ENCODE measurements at regions not wholly inside any gene's neighbourhood (a gene's known extent, or its start where the extent isn't known, plus 50 kb on each side); places are given as distances from the start of the nearest gene placed in this dataset.

GRCh38 chr18:67733088-67733487 is 216.6 kb upstream of the DSEL start:
- ChIA-PET CTCF (ENCODE audit: partially characterized antibody) (no interaction called here), POLR2A (ENCODE audit: partially characterized antibody) (no interaction called here)
- Mint-ChIP-seq H3K4me1 (no peaks in the 10 kb centered on the region), H3K9me3 (peaks cover 0 to 4% (median 0%) of the 10 kb centered on the region in 8 donors), H3K27ac (no peak overlapping the region), H3K27me3 (no peaks in the 10 kb centered on the region), H3K36me3 (no peaks in the 10 kb centered on the region), H3K4me3 (no peak overlapping the region)
- no peak for DNase-seq
- Histone ChIP-seq H3K9me3 (ENCODE audit: control insufficient read depth in 1 of 2, low read length in 2 of 2) (no peaks in the 10 kb centered on the region), H3K27ac (ENCODE audit: low read depth, low read length) (no peak overlapping the region), H3K36me3 (ENCODE audit: insufficient read depth, low read length) (no peaks in the 10 kb centered on the region), H3K4me3 (ENCODE audit: low read length in 2 of 2) (no peak overlapping the region), H3K27me3 (ENCODE audit: insufficient read depth, low read length) (no peaks in the 10 kb centered on the region), H3K4me1 (ENCODE audit: insufficient read depth, low read length) (no peaks in the 10 kb centered on the region)
- intact Hi-C loops (cut with micrococcal nuclease): no loop called here

- no peaks in the 10 kb centered on the region for H3K27me3 Mint-ChIP-seq
- H3K4me1 Mint-ChIP-seq: no peaks in the 10 kb centered on the region
- Histone ChIP-seq H3K4me1 (ENCODE audit: insufficient read depth, low read length) (no peaks in the 10 kb centered on the region), H3K36me3 (ENCODE audit: insufficient read depth, low read length) (no peaks in the 10 kb centered on the region), H3K27ac (ENCODE audit: low read depth, low read length) (no peak overlapping the region), H3K9me3 (ENCODE audit: control insufficient read depth in 1 of 2, low read length in 2 of 2) (no peaks in the 10 kb centered on the region), H3K4me3 (ENCODE audit: low read length in 2 of 2) (no peak overlapping the region), H3K27me3 (ENCODE audit: insufficient read depth, low read length) (no peaks in the 10 kb centered on the region)
- CTCF ChIA-PET (ENCODE audit: partially characterized antibody): no interaction called here
- no peak overlapping the region for H3K4me3 Mint-ChIP-seq
- DNase-seq: no peak
- intact Hi-C loops (cut with micrococcal nuclease): no loop called here
- POLR2A ChIA-PET (ENCODE audit: partially characterized antibody): no interaction called here
- peaks cover 0 to 4% (median under 1%) of the 10 kb centered on the region in 8 donors for H3K9me3 Mint-ChIP-seq
- no peaks in the 10 kb centered on the region for H3K36me3 Mint-ChIP-seq
- H3K27ac Mint-ChIP-seq: no peak overlapping the region
Measured at GRCh38 chr18:67731851-67732250, 215.3 kb upstream of the DSEL start.

- Mint-ChIP-seq H3K9me3 (peaks cover 0 to 7% (median 1%) of the 10 kb centered on the region in 8 donors), H3K27ac (no peak overlapping the region), H3K27me3 (no peaks in the 10 kb centered on the region), H3K36me3 (no peaks in the 10 kb centered on the region), H3K4me1 (no peaks in the 10 kb centered on the region), H3K4me3 (no peak overlapping the region)
- no peak for DNase-seq
- intact Hi-C loops (cut with micrococcal nuclease): no loop called here
- H3K4me3 ChIP-seq (ENCODE audit: low read length in 2 of 2): no peak overlapping the region
- H3K36me3 ChIP-seq (ENCODE audit: insufficient read depth, low read length): no peaks in the 10 kb centered on the region
- H3K4me1 ChIP-seq (ENCODE audit: insufficient read depth, low read length): no peaks in the 10 kb centered on the region
- CTCF ChIA-PET (ENCODE audit: partially characterized antibody): no interaction called here
- POLR2A ChIA-PET (ENCODE audit: partially characterized antibody): no interaction called here
- H3K9me3 ChIP-seq (ENCODE audit: control insufficient read depth in 1 of 2, low read length in 2 of 2): no peaks in the 10 kb centered on the region
- H3K27ac ChIP-seq (ENCODE audit: low read depth, low read length): no peak overlapping the region
- H3K27me3 ChIP-seq (ENCODE audit: insufficient read depth, low read length): no peaks in the 10 kb centered on the region
Measured at GRCh38 chr18:67730886-67731285, 214.4 kb upstream of the DSEL start.

- H3K27ac Mint-ChIP-seq: no peak overlapping the region
Measured at GRCh38 chr18:67728364-67728763, 211.8 kb upstream of the DSEL start.

GRCh38 chr18:67726882-67727281 is 210.4 kb upstream of the DSEL start:
- Mint-ChIP-seq H3K9me3 (peaks cover 2 to 18% (median 5%) of the 10 kb centered on the region in 8 donors), H3K36me3 (no peaks in the 10 kb centered on the region), H3K4me3 (no peak overlapping the region), H3K27ac (no peak overlapping the region), H3K27me3 (peaks cover 0 to 2% of the 10 kb centered on the region in 2 donors), H3K4me1 (no peaks in the 10 kb centered on the region)
- intact Hi-C loops (cut with micrococcal nuclease): no loop called here
- no peaks in the 10 kb centered on the region for H3K27me3 ChIP-seq (ENCODE audit: insufficient read depth, low read length)
- no peak overlapping the region for H3K4me3 ChIP-seq (ENCODE audit: low read length in 2 of 2)
- no peaks in the 10 kb centered on the region for H3K9me3 ChIP-seq (ENCODE audit: control insufficient read depth in 1 of 2, low read length in 2 of 2)
- H3K36me3 ChIP-seq (ENCODE audit: insufficient read depth, low read length): no peaks in the 10 kb centered on the region
- POLR2A ChIA-PET (ENCODE audit: partially characterized antibody): no interaction called here
- no peaks in the 10 kb centered on the region for H3K4me1 ChIP-seq (ENCODE audit: insufficient read depth, low read length)
- no peak overlapping the region for H3K27ac ChIP-seq (ENCODE audit: low read depth, low read length)
- DNase-seq: no peak
- CTCF ChIA-PET (ENCODE audit: partially characterized antibody): interaction anchor here (0.6 kb wide), 1 partner anchor 211 kb away, joined by 4 read pairs; no protein-coding TSS in a partner anchor

More at GRCh38 chr18:67728364-67728763, 211.8 kb upstream of the DSEL start:
- Mint-ChIP-seq H3K4me1 (no peaks in the 10 kb centered on the region), H3K36me3 (no peaks in the 10 kb centered on the region), H3K9me3 (peaks cover 2 to 17% (median 5%) of the 10 kb centered on the region in 8 donors), H3K4me3 (no peak overlapping the region), H3K27me3 (peaks cover 0 to 2% of the 10 kb centered on the region in 2 donors)
- no peak for DNase-seq
- no peaks in the 10 kb centered on the region for H3K4me1 ChIP-seq (ENCODE audit: insufficient read depth, low read length)
- H3K27me3 ChIP-seq (ENCODE audit: insufficient read depth, low read length): no peaks in the 10 kb centered on the region
- no peaks in the 10 kb centered on the region for H3K9me3 ChIP-seq (ENCODE audit: control insufficient read depth in 1 of 2, low read length in 2 of 2)
- no peak overlapping the region for H3K27ac ChIP-seq (ENCODE audit: low read depth, low read length)
- no peak overlapping the region for H3K4me3 ChIP-seq (ENCODE audit: low read length in 2 of 2)
- POLR2A ChIA-PET (ENCODE audit: partially characterized antibody): no interaction called here
- intact Hi-C loops (cut with micrococcal nuclease): no loop called here
- CTCF ChIA-PET (ENCODE audit: partially characterized antibody): no interaction called here
- H3K36me3 ChIP-seq (ENCODE audit: insufficient read depth, low read length): no peaks in the 10 kb centered on the region

GRCh38 chr18:67717800-67718199 is 201.3 kb upstream of the DSEL start:
- POLR2A ChIA-PET (ENCODE audit: partially characterized antibody): no interaction called here
- CTCF ChIA-PET (ENCODE audit: partially characterized antibody): no interaction called here
- no peaks in the 10 kb centered on the region for H3K9me3 ChIP-seq (ENCODE audit: control insufficient read depth in 1 of 2, low read length in 2 of 2)
- H3K9me3 Mint-ChIP-seq: peaks cover 0 to 2% (median 0%) of the 10 kb centered on the region in 8 donors
- H3K27ac Mint-ChIP-seq: no peak overlapping the region
- intact Hi-C loops (cut with micrococcal nuclease): no loop called here
- no peak for DNase-seq
- H3K4me3 ChIP-seq (ENCODE audit: low read length in 2 of 2): no peak overlapping the region
- no peaks in the 10 kb centered on the region for H3K36me3 Mint-ChIP-seq
- no peaks in the 10 kb centered on the region for H3K27me3 Mint-ChIP-seq
- H3K36me3 ChIP-seq (ENCODE audit: insufficient read depth, low read length): no peaks in the 10 kb centered on the region
- no peaks in the 10 kb centered on the region for H3K4me1 ChIP-seq (ENCODE audit: insufficient read depth, low read length)
- H3K27ac ChIP-seq (ENCODE audit: low read depth, low read length): no peak overlapping the region
- no peaks in the 10 kb centered on the region for H3K27me3 ChIP-seq (ENCODE audit: insufficient read depth, low read length)
- H3K4me1 Mint-ChIP-seq: no peaks in the 10 kb centered on the region
- H3K4me3 Mint-ChIP-seq: no peak overlapping the region

- no peak overlapping the region for H3K27ac ChIP-seq (ENCODE audit: low read depth, low read length)
- H3K4me3 ChIP-seq (ENCODE audit: low read length in 2 of 2): no peak overlapping the region
- H3K9me3 ChIP-seq (ENCODE audit: control insufficient read depth in 1 of 2, low read length in 2 of 2): no peaks in the 10 kb centered on the region
- no peaks in the 10 kb centered on the region for H3K36me3 ChIP-seq (ENCODE audit: insufficient read depth, low read length)
- ChIA-PET CTCF (ENCODE audit: partially characterized antibody) (interaction anchor here (0.7 kb wide), 1 partner anchor 945 kb away, joined by 3 read pairs; no protein-coding TSS in a partner anchor), POLR2A (ENCODE audit: partially characterized antibody) (no interaction called here)
- intact Hi-C loops (cut with micrococcal nuclease): no loop called here
- Mint-ChIP-seq H3K4me3 (no peak overlapping the region), H3K4me1 (no peaks in the 10 kb centered on the region), H3K9me3 (peaks cover 0 to 2% (median 0%) of the 10 kb centered on the region in 8 donors), H3K27ac (no peak overlapping the region), H3K36me3 (no peaks in the 10 kb centered on the region), H3K27me3 (no peaks in the 10 kb centered on the region)
- DNase-seq: no peak
- no peaks in the 10 kb centered on the region for H3K27me3 ChIP-seq (ENCODE audit: insufficient read depth, low read length)
- no peaks in the 10 kb centered on the region for H3K4me1 ChIP-seq (ENCODE audit: insufficient read depth, low read length)
Measured at GRCh38 chr18:67715567-67715966, 199.0 kb upstream of the DSEL start.

- DNase-seq: no peak
- no peak overlapping the region for H3K4me3 ChIP-seq (ENCODE audit: low read length in 2 of 2)
- no peak overlapping the region for H3K27ac ChIP-seq (ENCODE audit: low read depth, low read length)
- H3K27ac Mint-ChIP-seq: no peak overlapping the region
- no peaks in the 10 kb centered on the region for H3K4me1 Mint-ChIP-seq
- no peaks in the 10 kb centered on the region for H3K9me3 Mint-ChIP-seq
- no peak overlapping the region for H3K4me3 Mint-ChIP-seq
- no peaks in the 10 kb centered on the region for H3K27me3 Mint-ChIP-seq
- intact Hi-C loops (cut with micrococcal nuclease): no loop called here
- H3K4me1 ChIP-seq (ENCODE audit: insufficient read depth, low read length): no peaks in the 10 kb centered on the region
- CTCF ChIA-PET (ENCODE audit: partially characterized antibody): interaction anchor here (1.0 kb wide), 1 partner anchor 12 kb away, joined by 3 read pairs; no protein-coding TSS in a partner anchor
- no peaks in the 10 kb centered on the region for H3K27me3 ChIP-seq (ENCODE audit: insufficient read depth, low read length)
- H3K36me3 ChIP-seq (ENCODE audit: insufficient read depth, low read length): no peaks in the 10 kb centered on the region
- POLR2A ChIA-PET (ENCODE audit: partially characterized antibody): no interaction called here
- no peaks in the 10 kb centered on the region for H3K9me3 ChIP-seq (ENCODE audit: control insufficient read depth in 1 of 2, low read length in 2 of 2)
- no peaks in the 10 kb centered on the region for H3K36me3 Mint-ChIP-seq
Measured at GRCh38 chr18:67710639-67711038, 194.1 kb upstream of the DSEL start.

Measured in CD4-positive, alpha-beta memory T cell (primary cell).